ENCODE measurements at regions not wholly inside any gene's neighbourhood (a gene's known extent, or its start where the extent isn't known, plus 50 kb on each side); places are given as distances from the start of the nearest gene placed in this dataset.

GRCh38 chr18:11553098-11553940 is 56.1 kb upstream of the SLC35G4 start:
- Histone ChIP-seq H3K4me3 (ENCODE audit: low read depth, low read length, poor library complexity, severe bottlenecking) (no peak overlapping the region), H3K79me2 (ENCODE audit: insufficient read depth, low read length) (no peaks in the 10 kb centered on the region), H3K27ac (ENCODE audit: low read depth, low read length, poor library complexity, severe bottlenecking) (no peak overlapping the region), H3K9ac (ENCODE audit: low read length) (no peak overlapping the region), H3K4me1 (ENCODE audit: insufficient read depth, low read length, severe bottlenecking) (no peaks in the 10 kb centered on the region), H3K36me3 (ENCODE audit: insufficient read depth, low read length) (no peaks in the 10 kb centered on the region), H3K4me2 (ENCODE audit: low read length) (no peak overlapping the region), H4K20me1 (ENCODE audit: insufficient read depth, low read length) (no peaks in the 10 kb centered on the region), H3K9me2 (ENCODE audit: low read depth, low read length) (no peaks in the 10 kb centered on the region), H3K27me3 (ENCODE audit: insufficient read depth, low read length) (no peaks in the 10 kb centered on the region), H3F3A (ENCODE audit: insufficient read depth, low read length) (no peaks in the 10 kb centered on the region), H2AFZ (ENCODE audit: low read length) (no peak overlapping the region), H3K9me3 (ENCODE audit: low read length) (no peaks in the 10 kb centered on the region)
- TF ChIP-seq EZH2 (IDR thresholded peaks at IDR 0.05; ENCODE audit: borderline replicate concordance, low read length) = no peak
- TF ChIP-seq, protein P1, sequence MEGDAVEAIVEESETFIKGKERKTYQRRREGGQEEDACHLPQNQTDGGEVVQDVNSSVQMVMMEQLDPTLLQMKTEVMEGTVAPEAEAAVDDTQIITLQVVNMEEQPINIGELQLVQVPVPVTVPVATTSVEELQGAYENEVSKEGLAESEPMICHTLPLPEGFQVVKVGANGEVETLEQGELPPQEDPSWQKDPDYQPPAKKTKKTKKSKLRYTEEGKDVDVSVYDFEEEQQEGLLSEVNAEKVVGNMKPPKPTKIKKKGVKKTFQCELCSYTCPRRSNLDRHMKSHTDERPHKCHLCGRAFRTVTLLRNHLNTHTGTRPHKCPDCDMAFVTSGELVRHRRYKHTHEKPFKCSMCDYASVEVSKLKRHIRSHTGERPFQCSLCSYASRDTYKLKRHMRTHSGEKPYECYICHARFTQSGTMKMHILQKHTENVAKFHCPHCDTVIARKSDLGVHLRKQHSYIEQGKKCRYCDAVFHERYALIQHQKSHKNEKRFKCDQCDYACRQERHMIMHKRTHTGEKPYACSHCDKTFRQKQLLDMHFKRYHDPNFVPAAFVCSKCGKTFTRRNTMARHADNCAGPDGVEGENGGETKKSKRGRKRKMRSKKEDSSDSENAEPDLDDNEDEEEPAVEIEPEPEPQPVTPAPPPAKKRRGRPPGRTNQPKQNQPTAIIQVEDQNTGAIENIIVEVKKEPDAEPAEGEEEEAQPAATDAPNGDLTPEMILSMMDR (IDR thresholded peaks at IDR 0.05; ENCODE audit: low read length) = peak; percentile 97

DNA sequence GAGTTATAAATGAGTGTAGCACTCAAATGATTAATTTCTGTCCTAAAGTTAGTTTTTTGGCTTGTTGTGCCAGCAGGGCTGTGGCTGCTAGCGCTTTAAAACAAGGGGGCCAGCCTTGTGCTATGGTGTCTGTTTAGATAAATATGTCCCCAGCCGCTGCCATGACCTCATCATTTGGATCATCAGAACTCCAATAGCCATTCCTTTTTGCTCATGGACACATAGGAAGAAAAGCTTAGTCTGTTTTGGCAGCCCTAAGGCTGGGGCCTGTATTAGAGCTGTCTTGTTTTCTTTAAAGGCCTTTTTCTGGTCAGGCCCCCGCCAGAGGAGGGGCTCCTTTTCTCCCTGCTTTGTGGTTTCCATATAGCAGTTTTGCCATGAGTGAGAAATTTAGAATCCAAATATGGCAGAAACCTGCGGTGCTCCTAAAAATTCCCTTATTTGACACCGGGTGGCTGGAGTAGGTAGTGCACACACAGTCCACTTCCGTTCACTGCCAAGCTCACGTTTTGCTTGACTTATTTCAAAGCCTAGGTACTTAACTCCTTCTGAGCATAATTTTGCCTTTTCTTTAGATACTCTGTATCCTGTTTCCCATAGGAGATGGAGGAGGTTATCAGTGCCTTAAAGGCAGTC is 60.4 kb upstream of the SLC35G4 start:
- Histone ChIP-seq H3K9ac (ENCODE audit: low read length) (no peak overlapping the region), H3K27me3 (ENCODE audit: insufficient read depth, low read length) (peaks cover 1% of the 10 kb centered on the region; the same call in 1 of the 2 replicates), H3K9me2 (ENCODE audit: low read depth, low read length) (no peaks in the 10 kb centered on the region), H3K27ac (ENCODE audit: low read depth, low read length, poor library complexity, severe bottlenecking) (no peak overlapping the region), H4K20me1 (ENCODE audit: insufficient read depth, low read length) (no peaks in the 10 kb centered on the region), H3K4me2 (ENCODE audit: low read length) (no peak overlapping the region), H3K36me3 (ENCODE audit: insufficient read depth, low read length) (no peaks in the 10 kb centered on the region), H3K4me1 (ENCODE audit: insufficient read depth, low read length, severe bottlenecking) (no peaks in the 10 kb centered on the region), H3F3A (ENCODE audit: insufficient read depth, low read length) (no peaks in the 10 kb centered on the region), H3K79me2 (ENCODE audit: insufficient read depth, low read length) (no peaks in the 10 kb centered on the region), H3K4me3 (ENCODE audit: low read depth, low read length, poor library complexity, severe bottlenecking) (no peak overlapping the region), H2AFZ (ENCODE audit: low read length) (no peak overlapping the region), H3K9me3 (ENCODE audit: low read length) (peaks cover 4% of the 10 kb centered on the region; the same call in 1 of the 2 replicates)
- TF ChIP-seq, protein P1 (IDR thresholded peaks at IDR 0.05; ENCODE audit: low read length) = no peak
- no peak for TF ChIP-seq EZH2 (IDR thresholded peaks at IDR 0.05; ENCODE audit: borderline replicate concordance, low read length)

DNA sequence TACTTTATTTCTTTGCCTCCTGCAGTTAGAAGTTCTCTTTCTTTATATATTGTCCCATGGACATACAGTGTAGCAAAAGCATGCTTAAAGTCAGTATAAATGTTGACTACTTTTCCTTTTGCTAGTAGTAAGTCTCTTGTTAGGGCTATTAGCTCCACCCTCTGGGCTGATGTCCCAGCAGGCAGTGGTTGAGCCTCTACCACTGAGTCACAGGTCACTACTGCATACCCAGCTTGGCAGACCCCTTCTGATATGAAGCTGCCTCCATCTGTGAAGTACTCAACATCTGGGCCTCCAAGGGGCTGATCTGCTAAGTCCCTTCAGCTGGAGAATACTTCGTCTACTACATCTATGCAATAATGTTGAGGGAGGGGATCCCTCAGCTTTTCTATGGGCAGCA is 61.0 kb upstream of the SLC35G4 start:
- no peak overlapping the region for H2AFZ ChIP-seq (ENCODE audit: low read length)
- H3K79me2 ChIP-seq (ENCODE audit: insufficient read depth, low read length) = no peaks in the 10 kb centered on the region
- no peaks in the 10 kb centered on the region for H3F3A ChIP-seq (ENCODE audit: insufficient read depth, low read length)
- no peak overlapping the region for H3K4me2 ChIP-seq (ENCODE audit: low read length)
- H3K36me3 ChIP-seq (ENCODE audit: insufficient read depth, low read length) = no peaks in the 10 kb centered on the region
- no peaks in the 10 kb centered on the region for H4K20me1 ChIP-seq (ENCODE audit: insufficient read depth, low read length)
- H3K4me3 ChIP-seq (ENCODE audit: low read depth, low read length, poor library complexity, severe bottlenecking) = no peak overlapping the region
- H3K27ac ChIP-seq (ENCODE audit: low read depth, low read length, poor library complexity, severe bottlenecking) = no peak overlapping the region
- H3K4me1 ChIP-seq (ENCODE audit: insufficient read depth, low read length, severe bottlenecking) = no peaks in the 10 kb centered on the region
- peaks cover 10% of the 10 kb centered on the region; the same call in 1 of the 2 replicates for H3K9me3 ChIP-seq (ENCODE audit: low read length)
- peaks cover 5% of the 10 kb centered on the region; the same call in 1 of the 2 replicates for H3K27me3 ChIP-seq (ENCODE audit: insufficient read depth, low read length)
- TF ChIP-seq, protein P1 (IDR thresholded peaks at IDR 0.05; ENCODE audit: low read length) = no peak
- no peak for TF ChIP-seq EZH2 (IDR thresholded peaks at IDR 0.05; ENCODE audit: borderline replicate concordance, low read length)
- H3K9ac ChIP-seq (ENCODE audit: low read length) = no peak overlapping the region
- H3K9me2 ChIP-seq (ENCODE audit: low read depth, low read length) = no peaks in the 10 kb centered on the region
